ENCODE measurements at regions not wholly inside any gene's neighbourhood (a gene's known extent, or its start where the extent isn't known, plus 50 kb on each side); places are given as distances from the start of the nearest gene placed in this dataset.
A peak's percentile ranks its signal among the peaks of the same experiment; 100 is the strongest.

DNA sequence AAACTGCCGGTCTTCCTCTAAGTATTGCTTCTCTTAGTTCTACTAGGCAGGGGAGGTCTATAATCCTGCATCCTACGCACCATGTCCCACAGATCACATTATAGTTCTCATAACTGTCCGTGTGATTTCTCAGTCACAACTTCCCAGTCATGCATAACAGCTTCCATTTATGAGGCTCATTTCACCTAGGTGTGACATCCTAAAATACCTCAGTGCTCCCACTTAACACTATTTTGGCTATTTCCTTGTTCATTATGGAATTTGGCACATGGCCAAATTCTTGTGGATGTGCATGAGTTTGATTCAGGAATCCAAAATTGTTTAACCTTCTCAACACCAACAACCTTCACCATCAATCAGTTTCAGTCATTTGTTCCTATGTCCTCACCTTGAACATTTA, 989.9 kb downstream of the OLFM4 start:
- Histone ChIP-seq H3K79me2 (ENCODE audit: control insufficient read depth, insufficient read depth, low read length) (no peaks in the 10 kb centered on the region), H3K9ac (ENCODE audit: low read length) (no peak overlapping the region), H3K9me3 (ENCODE audit: control extremely low read depth in 1 of 3, control insufficient read depth in 2 of 3, insufficient read depth in 1 of 3, low read length in 2 of 3) (peaks cover 0 to 16% (median 0%) of the 10 kb centered on the region in 3 donors), H3K4me1 (ENCODE audit: control insufficient read depth in 2 of 2, insufficient read depth in 2 of 2, low read length in 2 of 2) (no peaks in the 10 kb centered on the region), H3K4me3 (ENCODE audit: control extremely low read depth in 1 of 5, extremely low read depth in 1 of 5, insufficient read depth in 1 of 5, low read depth in 2 of 5, low read length in 4 of 5) (no peak overlapping the region), H3K36me3 (replicated peaks in 1 of 2; ENCODE audit: control extremely low read depth in 1 of 2, control insufficient read depth in 1 of 2, extremely low read depth in 1 of 2, insufficient read depth in 2 of 2, low read length in 1 of 2) (no peaks in the 10 kb centered on the region), H4K20me1 (ENCODE audit: control insufficient read depth, insufficient read depth, low read length, poor library complexity, severe bottlenecking) (no peaks in the 10 kb centered on the region), H2AFZ (ENCODE audit: insufficient read depth, low read depth, low read length, poor library complexity, severe bottlenecking) (no peak overlapping the region), H3K27me3 (replicated peaks in 1 of 4; ENCODE audit: control extremely low read depth in 1 of 4, control insufficient read depth in 3 of 4, insufficient read depth in 4 of 4, low read length in 3 of 4) (no peaks in the 10 kb centered on the region), H3K4me2 (replicated peaks; ENCODE audit: low read depth, low read length, poor library complexity, severe bottlenecking) (no peak overlapping the region), H3K27ac (ENCODE audit: low read length in 2 of 2) (no peak overlapping the region)
- no CpG with 5 or more reads among the region's 3 CpGs for WGBS (ENCODE audit: insufficient coverage)
- CTCF ChIA-PET, result no interaction called here
- no peak for ATAC-seq (ENCODE audit: low read depth)
- no peaks in the 10 kb centered on the region for H3K27me3 Mint-ChIP-seq
- peaks cover 5% of the 10 kb centered on the region for H3K9me3 Mint-ChIP-seq (ENCODE audit: insufficient read depth)
- no peak for DNase-seq
- H3K4me3 Mint-ChIP-seq, result no peak overlapping the region
- TF ChIP-seq EZH2 (IDR thresholded peaks at IDR 0.05; ENCODE audit: borderline replicate concordance, insufficient read depth, low read depth, low read length, poor library complexity, severe bottlenecking), result no peak
- TF ChIP-seq, protein P1, sequence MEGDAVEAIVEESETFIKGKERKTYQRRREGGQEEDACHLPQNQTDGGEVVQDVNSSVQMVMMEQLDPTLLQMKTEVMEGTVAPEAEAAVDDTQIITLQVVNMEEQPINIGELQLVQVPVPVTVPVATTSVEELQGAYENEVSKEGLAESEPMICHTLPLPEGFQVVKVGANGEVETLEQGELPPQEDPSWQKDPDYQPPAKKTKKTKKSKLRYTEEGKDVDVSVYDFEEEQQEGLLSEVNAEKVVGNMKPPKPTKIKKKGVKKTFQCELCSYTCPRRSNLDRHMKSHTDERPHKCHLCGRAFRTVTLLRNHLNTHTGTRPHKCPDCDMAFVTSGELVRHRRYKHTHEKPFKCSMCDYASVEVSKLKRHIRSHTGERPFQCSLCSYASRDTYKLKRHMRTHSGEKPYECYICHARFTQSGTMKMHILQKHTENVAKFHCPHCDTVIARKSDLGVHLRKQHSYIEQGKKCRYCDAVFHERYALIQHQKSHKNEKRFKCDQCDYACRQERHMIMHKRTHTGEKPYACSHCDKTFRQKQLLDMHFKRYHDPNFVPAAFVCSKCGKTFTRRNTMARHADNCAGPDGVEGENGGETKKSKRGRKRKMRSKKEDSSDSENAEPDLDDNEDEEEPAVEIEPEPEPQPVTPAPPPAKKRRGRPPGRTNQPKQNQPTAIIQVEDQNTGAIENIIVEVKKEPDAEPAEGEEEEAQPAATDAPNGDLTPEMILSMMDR (IDR thresholded peaks at IDR 0.05), result no peak
- intact Hi-C loops (cut with micrococcal nuclease), result no loop called here
- POLR2A ChIA-PET, result no interaction called here
- H3K27ac Mint-ChIP-seq, result no peak overlapping the region
- H3K4me1 Mint-ChIP-seq, result no peaks in the 10 kb centered on the region

DNA sequence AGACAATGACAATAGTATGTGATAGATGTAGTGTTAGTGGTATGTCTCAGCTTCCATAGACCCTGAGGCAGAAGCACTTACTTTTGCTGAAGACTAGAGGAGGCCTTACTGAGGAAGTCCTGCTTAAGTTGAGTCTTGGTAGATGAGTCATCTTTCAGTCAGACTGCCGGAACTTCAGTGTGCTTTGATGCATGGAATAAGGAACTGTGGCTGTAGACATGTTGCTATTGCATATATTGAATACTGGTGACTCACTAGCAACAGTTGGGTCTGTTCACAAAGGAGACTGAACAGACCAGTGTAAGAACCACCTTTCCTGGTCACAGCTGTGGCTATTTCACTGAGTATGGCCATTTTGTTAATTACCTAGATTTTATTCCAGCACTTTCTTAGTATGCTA, 1000.6 kb downstream of the OLFM4 start:
- TF ChIP-seq EZH2 (IDR thresholded peaks at IDR 0.05; ENCODE audit: borderline replicate concordance, insufficient read depth, low read depth, low read length, poor library complexity, severe bottlenecking), result no peak
- TF ChIP-seq, protein P1 (IDR thresholded peaks at IDR 0.05), result no peak
- ChIA-PET POLR2A (no interaction called here), CTCF (no interaction called here)
- Histone ChIP-seq H3K4me1 (ENCODE audit: control insufficient read depth in 2 of 2, insufficient read depth in 2 of 2, low read length in 2 of 2) (no peaks in the 10 kb centered on the region), H3K36me3 (replicated peaks in 1 of 2; ENCODE audit: control extremely low read depth in 1 of 2, control insufficient read depth in 1 of 2, extremely low read depth in 1 of 2, insufficient read depth in 2 of 2, low read length in 1 of 2) (no peaks in the 10 kb centered on the region), H3K27ac (ENCODE audit: low read length in 2 of 2) (no peak overlapping the region), H3K4me3 (ENCODE audit: control extremely low read depth in 1 of 5, extremely low read depth in 1 of 5, insufficient read depth in 1 of 5, low read depth in 2 of 5, low read length in 4 of 5) (no peak overlapping the region), H3K79me2 (ENCODE audit: control insufficient read depth, insufficient read depth, low read length) (no peaks in the 10 kb centered on the region), H4K20me1 (ENCODE audit: control insufficient read depth, insufficient read depth, low read length, poor library complexity, severe bottlenecking) (no peaks in the 10 kb centered on the region), H3K9me3 (ENCODE audit: control extremely low read depth in 1 of 3, control insufficient read depth in 2 of 3, insufficient read depth in 1 of 3, low read length in 2 of 3) (peaks cover 0 to 11% (median 3%) of the 10 kb centered on the region in 3 donors), H3K27me3 (replicated peaks in 1 of 4; ENCODE audit: control extremely low read depth in 1 of 4, control insufficient read depth in 3 of 4, insufficient read depth in 4 of 4, low read length in 3 of 4) (no peaks in the 10 kb centered on the region), H2AFZ (ENCODE audit: insufficient read depth, low read depth, low read length, poor library complexity, severe bottlenecking) (no peak overlapping the region), H3K4me2 (replicated peaks; ENCODE audit: low read depth, low read length, poor library complexity, severe bottlenecking) (no peak overlapping the region), H3K9ac (ENCODE audit: low read length) (no peak overlapping the region)
- ATAC-seq (ENCODE audit: low read depth) (peak; percentile 17), DNase-seq (no peak)
- Mint-ChIP-seq H3K27ac (no peak overlapping the region), H3K9me3 (ENCODE audit: insufficient read depth) (peaks cover 2% of the 10 kb centered on the region), H3K4me3 (no peak overlapping the region), H3K4me1 (no peaks in the 10 kb centered on the region), H3K27me3 (no peaks in the 10 kb centered on the region)
- intact Hi-C loops (cut with micrococcal nuclease), result no loop called here
- WGBS (ENCODE audit: insufficient coverage), result no CpG with 5 or more reads among the region's 1 CpG

Measured in B cell (primary cell).